ENCODE measurements at regions not wholly inside any gene's neighbourhood (a gene's known extent, or its start where the extent isn't known, plus 50 kb on each side); places are given as distances from the start of the nearest gene placed in this dataset.
A peak's percentile ranks its signal among the peaks of the same experiment; 100 is the strongest.
"Not testable (repeated sequence)": the region's sequence is repeated elsewhere in the genome, so short reads cannot be mapped to it uniquely, and the experiment has no call there.

GRCh38 chr9:29203244-29203930 lies 1630.1 kb upstream of the C9orf72 start:
- DNase-seq: no peak

- DNase-seq: no peak
Measured at GRCh38 chr9:29208670-29209069, 1635.4 kb upstream of the C9orf72 start.

GRCh38 chr9:29209748-29210291 lies 1636.5 kb upstream of the C9orf72 start:
- no peak for DNase-seq

GRCh38 chr9:29211003-29211579 lies 1637.8 kb upstream of the C9orf72 start:
- DNase-seq: no peak

GRCh38 chr9:29211580-29212396 lies 1638.5 kb upstream of the C9orf72 start:
- peak; percentile 8 for DNase-seq

- peak; percentile 0 for DNase-seq
Measured at GRCh38 chr9:29212397-29213387, 1639.4 kb upstream of the C9orf72 start.

- no peak for DNase-seq
Measured at GRCh38 chr9:29213417-29214153, 1640.3 kb upstream of the C9orf72 start, which contains the start of gene LINGO2. TSS of gene LINGO2 (minus strand) at chr9:29213601.

GRCh38 chr9:29214154-29214689 lies 1640.9 kb upstream of the C9orf72 start:
- DNase-seq: peak; percentile 0

GRCh38 chr9:29214690-29215253 lies 1641.5 kb upstream of the C9orf72 start:
- no peak for DNase-seq

GRCh38 chr9:29217966-29218365 lies 1644.7 kb upstream of the C9orf72 start:
- DNase-seq: no peak

- no peak for DNase-seq
Measured at GRCh38 chr9:29220596-29221251, 1647.4 kb upstream of the C9orf72 start.

GRCh38 chr9:29228558-29228957 lies 1655.3 kb upstream of the C9orf72 start:
- no peak for DNase-seq

GRCh38 chr9:29230931-29231330 lies 1657.7 kb upstream of the C9orf72 start:
- DNase-seq: no peak

- DNase-seq: no peak
Measured at GRCh38 chr9:29233193-29233592, 1659.9 kb upstream of the C9orf72 start.

- DNase-seq: no peak
Measured at GRCh38 chr9:29241320-29241719, 1668.0 kb upstream of the C9orf72 start.

GRCh38 chr9:29245351-29245750 lies 1672.1 kb upstream of the C9orf72 start:
- DNase-seq: no peak

GRCh38 chr9:29270400-29270799 lies 1697.1 kb upstream of the C9orf72 start:
- DNase-seq: not testable (repeated sequence)

GRCh38 chr9:29282121-29282520 lies 1708.8 kb upstream of the C9orf72 start:
- no peak for DNase-seq

- DNase-seq: no peak
Measured at GRCh38 chr9:29285818-29286217, 1712.5 kb upstream of the C9orf72 start.

GRCh38 chr9:29289365-29289764 lies 1716.1 kb upstream of the C9orf72 start:
- no peak for DNase-seq

Data from GOT3 (cell line).